SHP77 treated with DMSO at 0.1 percent for 48 hours (cell line): ENCODE measurements at regions not wholly inside any gene's neighbourhood (a gene's known extent, or its start where the extent isn't known, plus 50 kb on each side); places are given as distances from the start of the nearest gene placed in this dataset.
"Not testable (repeated sequence)": the region's sequence is repeated elsewhere in the genome, so short reads cannot be mapped to it uniquely, and the experiment has no call there.

Experiments used
- DNase-seq: peaks from one replicate; lab custom pipeline; 2025; lab: John Stamatoyannopoulos, UW

GRCh38 chr21:32093646-32094462 is 185.0 kb downstream of the MIS18A start:
- DNase-seq = no peak

GRCh38 chr21:32090956-32091355 is 187.9 kb downstream of the MIS18A start:
- DNase-seq = no peak

DNA sequence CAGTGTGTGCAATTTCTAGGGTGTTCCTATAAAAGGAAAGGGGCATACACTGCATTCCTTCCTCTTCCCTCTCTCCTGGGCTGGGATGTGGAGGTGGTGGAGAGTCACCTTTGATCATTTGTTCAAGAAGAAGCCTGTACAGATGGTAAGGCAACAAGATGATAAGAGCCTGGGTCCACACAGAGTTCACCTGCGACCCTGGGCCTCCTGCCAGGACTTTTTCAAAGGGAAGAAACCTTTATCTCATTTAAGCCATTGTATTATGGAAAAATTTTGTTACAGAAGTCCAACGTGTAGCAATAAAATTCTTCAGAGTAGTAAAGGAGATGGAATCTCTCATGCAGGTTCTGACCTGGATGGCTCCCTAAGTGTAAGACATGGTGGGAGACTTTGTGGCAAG is 189.1 kb downstream of the MIS18A start:
- DNase-seq = no peak

- no peak for DNase-seq
These were observed 190.4 kb downstream of the MIS18A start for GRCh38 chr21:32088471-32088870.

- no peak for DNase-seq
These were observed 191.4 kb downstream of the MIS18A start for GRCh38 chr21:32087447-32087846.

DNA sequence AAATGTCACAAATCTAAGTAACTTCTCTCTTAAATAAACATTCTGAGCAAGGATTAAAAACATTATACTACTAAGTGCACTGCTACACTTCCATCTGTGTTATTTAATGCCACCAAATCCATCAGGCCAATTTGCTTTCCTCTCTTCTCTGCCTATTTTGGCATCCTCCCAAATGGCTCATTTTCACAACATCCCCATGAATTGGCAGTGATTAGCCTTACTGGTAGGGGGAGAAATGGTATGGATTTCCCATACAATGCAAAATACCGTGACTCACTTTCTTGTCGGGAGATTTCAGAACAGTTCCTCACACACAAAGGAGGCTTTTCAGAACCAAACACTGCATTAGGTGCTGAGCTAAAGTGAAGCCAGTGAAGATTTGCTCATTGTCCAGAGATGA is 195.7 kb downstream of the MIS18A start:
- no peak for DNase-seq

DNA sequence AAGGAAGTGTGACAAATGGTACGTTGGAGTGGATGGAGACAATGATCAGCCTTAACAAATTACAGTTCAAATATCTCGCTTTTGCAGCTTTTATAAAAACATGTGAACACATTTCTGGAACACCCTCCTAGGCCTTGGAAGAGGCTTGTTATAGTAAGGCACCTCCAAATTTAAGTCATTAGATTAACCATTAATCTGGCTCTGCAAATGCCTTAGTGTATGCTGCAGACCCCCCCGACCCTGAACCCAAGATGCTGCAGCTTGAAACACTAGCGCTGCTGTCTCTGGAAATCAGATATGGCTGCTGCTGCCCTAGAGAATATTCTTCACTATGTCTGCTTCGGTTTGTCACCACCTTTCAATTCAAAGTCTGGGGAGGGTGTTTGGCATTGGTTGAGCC is 196.4 kb downstream of the MIS18A start:
- DNase-seq = no peak

DNA sequence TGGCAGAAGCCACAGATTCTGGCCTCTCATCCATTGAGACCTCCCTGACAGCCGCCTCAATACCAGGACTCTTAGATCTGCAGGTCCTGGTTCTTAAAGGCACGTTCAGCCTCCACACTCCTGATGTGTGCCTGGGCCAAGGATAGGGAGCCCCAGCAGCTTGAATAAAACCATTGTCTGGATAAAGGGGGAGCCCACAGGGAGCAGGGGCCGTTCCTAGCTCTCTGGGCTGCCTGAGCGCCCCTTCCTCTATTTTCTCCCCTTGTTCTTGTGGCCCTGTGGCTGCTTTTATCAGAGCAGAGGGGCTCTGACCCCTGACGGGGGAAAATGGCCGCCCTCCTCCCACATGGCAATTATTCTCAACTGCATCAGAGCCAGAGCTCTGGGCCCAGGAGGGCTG is 200.8 kb downstream of the HUNK start:
- DNase-seq = no peak

GRCh38 chr21:32073190-32073589 is 200.4 kb downstream of the HUNK start:
- no peak for DNase-seq

GRCh38 chr21:32071620-32072019 is 198.8 kb downstream of the HUNK start:
- DNase-seq = not testable (repeated sequence)

- DNase-seq = no peak
These were observed 198.0 kb downstream of the HUNK start for GRCh38 chr21:32070676-32071330.

DNA sequence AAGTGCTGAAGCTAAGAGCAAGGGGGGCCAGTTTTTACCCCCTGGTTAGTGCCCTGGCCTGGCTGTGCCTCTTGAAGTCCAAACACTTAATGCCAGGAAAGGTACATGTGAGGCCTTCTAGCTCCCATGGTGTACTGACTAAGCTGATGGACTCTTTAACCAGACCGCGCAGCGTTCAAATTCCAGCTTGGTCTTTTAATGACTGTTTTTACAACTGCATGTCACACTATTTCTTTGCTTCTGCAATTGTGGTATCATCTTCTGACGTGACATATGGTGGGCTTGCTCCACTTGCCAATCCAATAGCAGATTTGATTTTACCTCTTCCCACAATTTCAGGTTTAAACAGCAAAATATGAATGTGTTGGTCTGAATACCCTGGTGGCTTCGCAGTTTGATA is 197.3 kb downstream of the HUNK start:
- DNase-seq = no peak

GRCh38 chr21:32065654-32066053 is 192.8 kb downstream of the HUNK start:
- no peak for DNase-seq

DNA sequence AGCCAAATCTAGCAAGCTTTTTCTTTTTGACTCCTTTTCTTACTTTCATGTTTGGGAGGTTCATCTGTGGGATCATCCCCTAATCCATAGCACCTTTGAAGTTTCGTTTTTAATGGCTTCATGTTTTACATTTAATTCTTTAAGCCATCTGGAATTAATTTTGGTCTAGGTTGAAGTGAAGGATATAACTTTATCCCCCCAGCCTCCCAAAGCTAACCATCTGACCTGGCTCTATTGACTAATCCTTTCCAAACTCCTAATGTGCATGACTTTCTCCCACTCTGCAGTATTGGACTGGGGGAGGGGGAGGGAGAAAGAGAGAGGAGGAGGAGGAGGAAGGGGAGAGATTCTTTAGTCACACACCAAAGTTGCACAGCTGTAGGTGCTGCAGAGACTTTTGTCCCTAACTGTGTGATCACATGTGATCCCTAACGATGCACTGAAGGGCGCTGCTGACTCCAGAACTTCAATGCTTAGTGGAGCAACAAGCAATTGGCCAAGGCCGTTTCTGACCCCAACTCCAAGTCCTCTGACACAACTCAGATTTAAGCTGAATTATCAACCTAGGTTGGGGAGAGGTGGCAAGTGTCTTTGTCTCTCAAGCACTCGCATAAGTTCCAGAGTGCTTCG is 191.6 kb downstream of the HUNK start:
- no peak for DNase-seq

GRCh38 chr21:32062591-32063227 is 189.9 kb downstream of the HUNK start:
- DNase-seq = no peak

DNA sequence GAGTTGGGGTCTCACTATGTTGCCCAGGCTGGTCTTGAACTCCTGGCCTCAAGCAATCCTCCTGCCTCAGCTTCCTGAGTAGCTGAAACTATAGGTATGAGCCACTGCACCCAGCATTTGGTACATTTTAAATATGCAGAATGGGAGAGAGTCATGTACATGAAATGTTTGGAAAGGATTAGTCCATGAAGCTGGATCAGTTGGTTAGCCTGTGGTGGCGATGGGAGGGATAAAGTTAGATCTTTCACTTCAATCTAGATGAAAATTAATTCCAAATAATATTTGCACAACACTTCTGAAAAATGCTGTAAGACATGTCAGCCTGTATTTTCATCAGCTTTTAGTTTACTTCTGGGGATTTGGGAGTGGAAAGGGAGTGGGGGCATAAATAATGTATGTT is 188.9 kb downstream of the HUNK start:
- no peak for DNase-seq

GRCh38 chr21:32056791-32057190 is 184.0 kb downstream of the HUNK start:
- no peak for DNase-seq

DNA sequence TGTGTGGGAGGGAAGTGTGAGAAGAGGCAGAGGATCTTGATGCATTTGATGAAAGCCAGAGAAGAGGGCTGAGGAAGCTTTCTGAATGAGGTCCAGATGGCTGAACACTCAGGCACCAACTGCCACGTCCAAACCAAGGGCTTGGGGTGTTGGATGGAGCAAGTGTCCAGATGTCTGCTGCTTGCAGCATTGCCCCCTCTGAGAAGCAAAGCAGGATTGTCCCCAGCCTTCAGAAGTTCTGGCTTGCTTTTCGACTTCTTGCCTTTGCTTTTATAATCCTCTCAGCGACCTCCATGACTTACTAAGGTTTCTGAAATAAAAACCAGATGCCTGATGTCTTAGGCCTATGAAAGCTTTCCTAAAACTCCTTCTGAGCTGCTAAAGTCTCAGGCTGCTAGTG is 182.5 kb downstream of the HUNK start:
- no peak for DNase-seq
